ENCODE measurements at regions not wholly inside any gene's neighbourhood (a gene's known extent, or its start where the extent isn't known, plus 50 kb on each side); places are given as distances from the start of the nearest gene placed in this dataset.
"Not testable (repeated sequence)": the region's sequence is repeated elsewhere in the genome, so short reads cannot be mapped to it uniquely, and the experiment has no call there.

DNA sequence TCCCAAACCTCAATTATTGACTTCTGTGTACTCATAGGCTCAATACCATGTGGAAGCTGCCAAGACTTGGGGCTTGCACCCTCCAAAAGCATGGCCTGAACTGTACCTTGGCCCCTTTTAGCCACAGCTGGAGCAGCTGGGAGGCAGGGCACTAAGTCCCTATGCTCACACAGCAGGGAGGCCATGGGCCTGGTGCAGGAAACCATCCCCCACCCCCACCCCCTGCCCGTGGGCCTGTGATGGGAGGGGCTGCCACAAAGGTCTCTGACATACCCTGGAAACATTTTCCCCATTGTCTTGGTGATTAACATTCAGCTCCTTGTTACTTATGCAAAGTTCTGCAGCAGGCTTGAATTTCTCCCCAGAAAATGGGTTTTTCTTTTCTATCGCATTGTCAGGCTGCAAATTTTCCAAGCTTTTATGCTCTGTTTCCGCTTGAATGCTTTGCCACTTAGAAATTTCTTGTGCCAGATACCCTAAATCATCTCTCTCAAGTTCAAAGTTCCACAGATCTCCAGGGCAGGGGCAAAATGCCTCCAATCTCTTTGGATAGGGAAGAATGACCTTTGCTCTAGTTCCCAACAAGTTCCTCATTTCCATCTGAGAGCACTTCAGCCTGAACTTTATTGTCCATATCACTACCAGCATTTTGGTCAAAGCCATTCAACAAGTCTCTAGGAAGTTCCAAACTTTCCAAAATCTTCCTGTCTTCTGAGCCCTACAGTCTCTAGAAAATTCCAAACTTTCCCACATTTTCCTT, 141.8 kb downstream of the AHR start:
- not testable (repeated sequence) for DNase-seq

DNA sequence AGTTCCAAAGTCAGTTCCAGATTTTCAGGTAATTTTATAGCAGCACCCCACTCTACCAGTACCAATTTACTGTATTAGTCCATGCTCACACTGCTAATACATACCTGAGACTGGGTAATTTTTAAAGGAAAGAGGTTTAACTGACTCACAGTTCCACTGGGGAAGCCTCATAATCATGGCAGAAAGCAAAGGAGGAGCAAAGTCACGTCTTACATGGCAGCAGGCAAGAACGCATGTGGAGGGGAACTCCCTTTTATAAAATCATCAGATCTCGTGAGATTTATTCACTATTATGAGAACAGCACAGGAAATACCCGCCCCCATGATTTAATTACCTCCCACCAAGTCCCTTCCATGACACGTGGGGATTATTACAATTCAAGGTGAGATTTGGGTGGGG, 142.4 kb downstream of the AHR start:
- DNase-seq: no peak

DNA sequence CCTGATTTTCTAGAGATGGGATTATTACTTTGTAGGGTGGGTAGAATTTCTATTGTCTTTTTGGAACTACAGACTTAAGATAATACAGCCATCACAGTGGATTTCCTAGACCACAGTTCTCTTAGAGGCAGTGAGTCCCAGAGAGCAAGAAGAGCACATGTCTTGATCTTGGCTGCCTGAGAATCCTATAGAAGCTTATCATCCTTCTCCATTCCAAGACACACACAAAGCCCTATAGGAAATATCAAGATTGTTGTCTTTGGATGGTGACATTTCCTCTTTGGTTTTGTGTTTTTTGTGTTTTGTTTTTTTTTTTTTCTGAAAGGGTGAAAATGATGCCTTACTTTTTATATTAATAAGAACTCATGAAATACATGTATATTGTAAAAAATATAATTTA, 143.1 kb downstream of the AHR start:
- DNase-seq: no peak

DNA sequence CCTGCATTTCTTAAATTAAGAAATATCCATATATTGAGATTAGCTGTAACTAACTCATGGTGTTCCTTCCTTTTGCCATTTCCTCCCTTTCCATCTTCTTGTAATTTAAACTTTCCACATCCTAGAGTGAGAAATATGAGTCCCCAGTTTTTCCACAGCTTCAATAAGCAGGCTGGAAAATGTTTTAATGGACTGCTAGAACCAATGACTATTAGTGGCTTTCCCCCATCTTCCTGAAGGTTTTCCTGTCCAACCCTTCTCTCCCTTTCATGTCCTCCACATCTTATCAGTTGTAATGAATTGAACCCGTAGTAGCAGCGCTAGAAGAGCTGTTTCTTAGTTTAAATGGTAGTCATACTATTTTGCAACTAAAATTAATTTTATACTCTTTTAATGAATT, 145.7 kb downstream of the AHR start:
- no peak for DNase-seq

DNA sequence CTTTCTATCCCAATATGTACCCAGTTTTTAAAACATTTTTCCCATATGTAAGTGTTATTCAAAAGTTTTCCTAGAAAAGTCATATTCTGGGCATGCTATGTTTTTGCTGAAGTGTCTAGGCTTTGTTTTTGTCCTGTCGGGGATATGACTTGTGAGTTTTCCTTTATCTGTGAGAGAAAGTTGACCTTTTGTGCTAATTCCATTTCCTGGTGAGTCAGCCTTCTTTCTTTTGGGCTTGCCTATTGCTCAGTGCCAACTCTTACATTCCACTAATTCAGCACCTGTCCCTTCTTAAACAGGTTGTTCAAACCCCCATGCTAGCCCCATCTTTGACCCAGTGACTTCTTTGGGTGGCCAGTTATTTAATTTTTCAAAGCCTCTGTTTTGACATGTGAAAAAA, 146.2 kb downstream of the AHR start:
- DNase-seq: no peak

DNA sequence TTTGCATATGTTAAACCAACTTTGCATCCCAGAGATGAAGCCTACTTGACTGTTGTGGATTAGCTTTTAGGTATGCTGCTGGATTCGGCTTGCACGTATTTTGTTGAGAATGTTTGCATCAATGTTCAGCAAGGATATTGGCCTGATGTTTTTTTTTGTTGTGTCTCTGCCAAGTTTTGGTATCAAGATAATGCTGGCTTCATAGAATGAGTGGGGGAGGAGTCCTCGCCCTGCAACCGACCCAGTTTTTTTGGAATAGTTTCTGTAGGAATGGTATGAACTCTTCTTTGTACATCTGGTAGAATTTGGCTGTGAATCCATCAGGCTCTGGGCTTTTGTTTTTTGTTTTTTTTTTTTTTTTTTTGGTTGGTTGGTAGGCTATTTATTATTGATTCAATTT, 147.9 kb downstream of the AHR start:
- DNase-seq: no peak

DNA sequence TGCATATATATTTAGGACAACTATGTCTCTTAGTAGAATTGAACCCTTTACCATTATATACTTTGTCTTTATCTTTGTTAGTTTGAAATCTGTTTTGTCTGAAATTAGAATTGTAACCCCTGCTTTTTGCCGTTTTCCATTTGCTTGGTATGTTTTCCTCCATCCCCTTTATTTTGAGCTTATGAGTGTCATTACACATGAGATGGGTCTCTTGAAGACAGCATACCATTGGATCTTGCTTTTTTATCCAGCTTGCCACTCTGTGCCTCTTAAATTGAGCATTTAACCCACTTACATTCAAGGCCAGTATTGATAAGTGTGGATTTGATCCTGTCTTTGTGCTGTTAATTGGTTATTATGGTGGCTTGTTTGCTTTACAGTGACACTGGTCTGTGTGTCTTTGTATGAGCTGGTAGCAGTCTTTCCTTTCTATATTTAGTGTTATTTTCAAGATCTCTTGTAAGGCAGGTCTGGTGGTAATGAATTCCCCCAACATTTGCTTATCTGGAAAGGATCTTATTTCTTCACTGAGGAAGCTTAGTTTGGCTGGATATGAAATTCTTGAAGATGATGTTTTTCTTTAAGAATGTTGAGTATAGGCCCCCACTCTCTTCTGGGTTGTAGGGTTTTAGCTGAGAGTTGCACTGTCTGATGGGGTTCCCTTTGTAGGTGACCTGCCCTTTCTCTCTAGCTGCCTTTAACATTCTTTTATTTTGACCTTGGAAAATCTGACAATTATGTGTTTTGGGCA, 149.5 kb downstream of the AHR start:
- no peak for DNase-seq

DNA sequence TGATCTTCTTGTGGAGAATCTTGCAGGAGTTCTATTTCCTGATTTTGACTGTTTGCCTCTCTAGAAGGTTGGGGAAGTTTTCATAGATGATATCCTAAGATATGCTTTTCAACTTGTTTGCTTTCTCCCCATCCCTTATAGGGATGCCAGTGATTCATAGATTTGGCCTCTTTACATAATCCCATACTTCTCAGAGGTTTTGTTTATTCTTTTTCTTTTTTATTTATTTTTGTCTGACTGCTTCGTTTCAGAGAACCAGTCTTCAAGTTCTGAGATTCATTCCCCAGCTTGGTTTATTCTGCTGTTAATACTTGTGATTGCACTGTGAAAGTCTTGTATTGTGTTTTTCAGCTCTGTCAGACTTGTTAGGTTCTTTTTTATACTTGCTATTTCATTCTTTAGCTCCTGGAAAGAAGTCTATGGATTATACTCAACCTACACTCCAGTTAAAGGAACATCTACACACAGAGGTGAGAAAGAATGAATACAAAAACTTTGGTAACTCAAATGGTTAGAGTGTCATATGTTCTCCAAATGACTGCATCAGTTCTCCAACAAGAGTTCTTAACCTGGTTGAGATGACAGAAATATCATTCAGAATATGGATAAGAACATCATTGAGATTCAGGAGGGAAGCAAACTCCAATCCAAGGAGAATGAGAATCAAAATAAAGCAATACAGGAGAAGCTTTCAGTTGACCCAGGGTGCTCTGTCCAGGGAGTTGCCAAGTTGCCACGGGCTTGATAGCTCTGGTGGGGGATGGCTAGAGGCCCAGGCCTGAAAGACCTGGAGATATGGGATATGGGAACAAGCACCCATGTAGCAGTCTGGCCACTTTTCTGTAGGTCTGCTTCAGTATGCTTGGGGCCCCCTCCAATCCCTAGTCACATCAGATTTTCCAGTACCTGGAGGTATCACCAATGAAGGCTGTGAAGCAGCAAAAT, 150.3 kb downstream of the AHR start:
- no peak for DNase-seq

DNA sequence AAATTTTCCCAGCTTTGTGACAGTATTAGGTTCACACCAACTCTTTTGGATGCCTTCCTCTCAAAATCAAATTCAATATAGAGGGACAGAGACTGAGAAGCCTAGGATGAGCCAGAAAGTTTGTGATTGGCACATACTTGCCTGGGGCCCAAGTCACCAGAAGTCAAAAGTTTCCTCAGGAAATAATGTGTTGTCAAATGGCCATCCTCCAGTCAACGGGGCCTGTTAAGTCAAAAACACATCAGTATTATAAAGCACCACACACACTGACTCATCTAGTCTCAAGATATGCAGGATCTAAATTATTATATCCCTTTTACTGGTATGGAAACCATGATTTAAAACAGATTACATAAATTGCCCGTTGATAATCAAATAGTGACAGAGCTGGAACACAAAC, 158.1 kb downstream of the AHR start:
- no peak for DNase-seq

DNA sequence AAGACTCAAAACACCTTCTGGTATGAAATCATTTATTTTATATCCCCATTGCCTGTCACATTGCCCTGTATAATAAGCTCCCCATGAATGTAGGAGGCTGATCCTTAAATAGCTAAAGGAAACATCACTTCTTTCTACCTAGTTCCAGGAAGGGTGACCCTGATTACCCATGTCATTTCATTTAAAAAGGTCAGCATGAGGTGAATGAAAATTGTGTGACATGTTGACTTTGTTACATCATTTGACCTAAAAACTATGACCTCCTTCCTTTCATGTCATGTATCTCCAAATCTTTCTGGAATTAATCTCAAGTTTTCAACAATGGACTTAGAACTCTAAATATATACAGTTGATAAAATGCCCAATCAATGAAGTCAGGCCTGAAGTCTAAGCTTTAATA, 161.5 kb downstream of the AHR start:
- DNase-seq: no peak

DNA sequence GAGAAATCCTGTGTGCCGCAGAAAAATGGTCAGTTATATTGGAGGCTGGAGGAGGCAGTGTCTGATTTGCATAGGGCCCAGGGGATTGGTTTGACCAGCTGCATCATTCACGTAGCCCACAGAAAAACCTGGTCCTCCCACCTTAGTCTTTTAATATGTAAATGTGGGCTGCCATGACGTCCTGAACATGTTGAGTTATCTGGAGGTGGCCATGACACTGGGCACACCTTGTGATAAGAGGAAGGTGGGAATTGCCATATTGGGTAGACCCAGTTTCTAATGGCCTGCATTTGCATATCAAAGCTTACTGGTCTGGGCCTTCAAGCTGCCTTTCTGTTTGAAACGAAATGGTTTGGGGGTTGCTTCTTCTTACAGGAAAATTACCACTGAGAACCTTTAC, 162.2 kb downstream of the AHR start:
- no peak for DNase-seq

DNA sequence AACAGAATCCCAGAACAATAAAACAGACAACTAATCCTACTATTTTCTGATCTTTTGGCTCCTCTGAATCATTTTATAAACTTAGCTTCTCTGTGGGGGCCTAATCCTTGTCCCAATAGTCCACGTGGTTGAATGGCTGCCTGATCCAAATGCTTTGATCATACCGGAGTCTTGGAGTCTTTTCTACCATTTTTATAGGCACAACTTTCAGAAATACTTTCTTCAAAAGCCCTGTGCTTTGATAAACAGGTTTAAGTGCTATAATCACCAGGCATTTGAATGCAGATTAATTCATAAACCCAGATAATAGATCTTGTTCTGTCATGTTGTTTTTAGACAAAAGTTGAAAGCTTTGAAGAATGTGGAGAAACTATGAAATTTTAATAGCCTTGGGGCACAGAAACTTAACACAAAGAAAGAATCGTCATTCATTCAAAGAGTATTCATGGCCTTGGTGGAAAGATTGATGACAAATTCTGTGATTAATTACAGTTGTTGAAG, 163.7 kb downstream of the AHR start:
- DNase-seq: no peak

DNA sequence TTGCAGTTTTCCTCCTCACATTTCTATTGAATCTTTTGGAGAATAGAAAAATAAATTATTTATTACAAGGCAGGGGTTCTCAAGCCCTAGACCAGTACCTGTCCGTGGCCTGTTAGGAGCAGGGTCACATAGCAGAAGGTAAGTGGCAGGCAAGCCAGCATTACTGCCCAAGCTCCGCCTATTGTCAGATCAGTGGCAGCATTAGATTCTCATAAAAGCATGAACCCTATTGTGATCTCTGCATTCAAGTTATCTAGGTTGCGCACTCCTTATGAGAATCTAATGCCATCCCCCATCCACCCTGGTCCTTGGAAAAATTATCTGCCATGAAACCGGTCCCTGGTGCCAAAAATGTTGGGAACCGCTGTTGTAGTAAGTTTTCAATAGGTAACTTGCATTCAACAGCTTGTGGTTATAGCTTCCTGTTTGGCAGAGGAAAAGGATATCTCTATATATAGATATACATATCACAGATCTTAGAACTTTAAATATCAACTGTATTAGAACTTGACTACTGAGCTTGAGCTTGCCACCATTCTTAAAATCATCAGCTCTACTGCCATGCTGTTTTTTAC, 165.1 kb downstream of the AHR start:
- no peak for DNase-seq

DNA sequence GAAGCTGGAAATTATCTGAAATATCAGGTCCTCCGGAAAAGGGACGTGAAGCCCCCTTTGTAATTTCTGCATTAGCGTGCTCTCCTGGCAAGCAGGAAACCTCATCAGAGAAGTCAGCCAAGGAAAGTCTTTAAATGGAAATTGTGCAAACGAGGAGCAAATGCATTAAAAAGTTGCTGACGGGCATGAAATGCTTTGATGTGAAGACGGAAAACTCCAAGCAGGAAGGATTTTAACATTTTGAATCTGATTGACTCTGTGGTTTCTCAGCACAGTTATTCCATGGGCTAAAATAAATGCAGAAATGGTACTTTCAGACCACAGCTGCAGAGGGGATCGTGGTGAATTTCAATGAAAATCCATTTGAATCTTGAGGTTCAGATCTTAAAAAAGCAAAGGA, 167.8 kb downstream of the AHR start:
- no peak for DNase-seq

DNA sequence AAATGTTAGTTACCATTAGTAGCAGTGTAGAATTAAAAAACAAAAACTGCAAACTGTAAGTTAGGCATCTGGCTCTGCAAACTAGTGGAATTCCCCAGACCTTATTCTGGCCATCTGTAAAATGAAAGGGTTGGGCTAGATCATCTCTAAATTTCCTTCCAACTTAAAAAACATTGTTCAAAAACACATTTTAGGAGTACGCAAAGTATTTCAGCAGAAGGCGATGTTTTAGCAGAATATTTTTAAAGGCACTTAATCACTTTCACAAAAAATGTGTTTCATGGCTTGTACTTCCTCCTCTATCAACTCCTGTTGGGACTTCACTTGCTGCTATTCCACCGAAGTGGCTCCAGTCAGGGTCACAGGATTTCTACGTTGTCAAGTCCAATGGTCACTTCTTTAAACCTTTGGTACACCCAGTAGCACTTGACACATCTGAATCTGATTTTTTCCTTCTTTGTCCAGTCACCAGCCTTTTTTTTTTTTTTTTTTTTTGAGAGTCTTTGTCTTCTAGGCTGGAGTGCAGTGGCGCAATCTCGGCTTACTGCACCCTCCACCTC, 169.0 kb downstream of the AHR start:
- no peak for DNase-seq

DNA sequence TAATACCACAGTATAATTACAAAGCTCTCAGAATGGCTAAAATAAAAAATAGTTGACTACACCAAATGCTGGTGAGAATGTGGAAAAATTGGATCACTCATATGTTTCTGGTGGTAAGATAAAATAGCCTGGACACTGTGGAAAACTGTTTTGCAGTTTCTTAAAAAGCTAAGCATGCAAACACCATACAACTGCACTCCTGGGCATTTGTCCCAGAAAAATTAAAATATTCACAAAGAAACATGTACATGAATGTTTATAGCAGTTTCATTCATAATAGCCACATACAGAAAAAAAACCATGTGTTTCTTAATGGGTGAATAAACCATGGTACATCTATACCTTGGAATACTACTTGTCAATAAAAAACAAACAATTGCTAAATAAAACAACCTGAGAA, 172.9 kb downstream of the AHR start:
- no peak for DNase-seq

DNA sequence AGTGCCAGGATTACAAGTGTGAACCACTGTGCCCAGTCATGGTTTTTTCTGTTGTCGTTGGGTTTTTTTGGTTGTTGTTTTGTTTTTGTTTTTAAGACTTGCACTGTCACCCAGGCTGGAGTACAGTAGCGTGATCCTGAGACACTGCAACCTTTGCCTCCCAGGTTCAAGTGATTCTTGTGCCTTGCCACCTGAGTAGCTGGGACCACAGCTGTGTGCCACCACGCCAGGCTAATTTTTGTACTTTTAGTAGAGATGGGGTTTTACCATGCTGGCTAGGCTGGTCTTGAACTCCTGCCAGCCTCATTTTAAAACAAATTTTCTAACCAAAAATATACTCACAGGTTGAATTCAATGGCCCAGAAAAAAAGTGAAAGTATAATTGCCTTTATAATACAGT, 174.1 kb downstream of the AHR start:
- DNase-seq: no peak

DNA sequence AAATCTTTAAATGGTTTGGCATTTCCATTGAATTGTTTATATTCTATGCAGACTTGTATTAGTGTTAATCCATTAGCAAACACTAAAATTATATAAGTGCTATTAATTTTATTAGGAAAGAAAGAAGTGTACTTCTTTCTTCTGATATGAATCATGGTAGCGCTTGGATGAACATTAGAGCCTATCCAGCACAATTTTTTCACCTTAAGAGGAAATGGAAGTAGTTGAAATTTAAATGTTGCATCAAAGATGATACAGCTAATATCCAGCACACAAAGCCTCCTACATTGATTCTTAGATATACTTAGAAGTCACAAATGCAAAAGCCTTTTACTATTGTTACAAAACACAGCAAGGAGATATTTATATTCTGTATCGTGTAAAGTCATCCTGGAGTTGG, 174.5 kb downstream of the AHR start:
- no peak for DNase-seq

DNA sequence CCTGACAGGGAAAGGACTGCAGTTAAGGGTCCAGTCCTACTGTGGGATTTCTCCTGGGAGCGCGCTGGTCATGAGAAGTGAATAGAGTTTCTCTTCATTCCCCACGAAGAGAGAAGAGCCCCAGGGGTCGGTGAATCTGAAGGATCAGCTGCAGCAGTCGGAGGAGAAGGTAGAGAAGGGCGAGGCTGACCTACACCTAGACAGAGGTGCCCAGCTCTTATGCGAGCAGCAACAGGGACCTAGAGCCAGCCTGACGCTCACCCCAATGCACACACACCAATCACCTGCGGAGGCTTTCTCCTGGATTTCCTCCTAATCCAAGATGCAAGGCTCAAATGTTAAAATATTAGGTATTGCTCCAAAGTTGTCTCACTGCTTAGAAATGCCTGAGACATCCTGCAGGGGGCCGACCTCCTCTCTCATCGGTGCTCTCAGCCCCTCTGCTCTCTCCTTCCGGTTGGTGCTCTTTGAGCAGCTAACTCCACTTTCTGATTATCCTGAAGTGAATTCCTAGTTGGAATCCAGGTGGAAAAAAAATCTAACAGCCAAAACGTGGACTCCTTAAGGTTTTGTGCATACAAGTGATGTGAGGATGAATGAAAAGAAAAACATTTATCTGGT, 176.4 kb downstream of the AHR start:
- DNase-seq: no peak

DNA sequence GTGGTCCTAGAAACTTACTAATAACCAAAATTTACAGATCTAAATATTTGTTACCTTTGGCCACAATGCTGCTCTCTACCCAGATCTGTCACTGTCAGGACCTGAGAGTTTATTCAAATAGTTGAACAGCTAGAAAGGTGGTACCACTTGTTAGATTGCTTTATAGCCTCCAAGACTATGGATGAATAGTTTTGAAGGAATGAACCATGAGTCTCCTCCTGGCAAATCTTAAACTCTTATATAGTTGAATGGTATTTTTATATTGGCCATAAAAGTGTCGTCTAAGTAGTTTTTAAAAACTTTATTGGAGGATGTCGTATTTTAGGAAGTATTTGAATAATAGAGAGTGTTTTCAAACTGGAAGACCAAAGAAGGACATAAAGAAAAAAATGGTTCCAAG, 178.7 kb downstream of the AHR start:
- no peak for DNase-seq

DNA sequence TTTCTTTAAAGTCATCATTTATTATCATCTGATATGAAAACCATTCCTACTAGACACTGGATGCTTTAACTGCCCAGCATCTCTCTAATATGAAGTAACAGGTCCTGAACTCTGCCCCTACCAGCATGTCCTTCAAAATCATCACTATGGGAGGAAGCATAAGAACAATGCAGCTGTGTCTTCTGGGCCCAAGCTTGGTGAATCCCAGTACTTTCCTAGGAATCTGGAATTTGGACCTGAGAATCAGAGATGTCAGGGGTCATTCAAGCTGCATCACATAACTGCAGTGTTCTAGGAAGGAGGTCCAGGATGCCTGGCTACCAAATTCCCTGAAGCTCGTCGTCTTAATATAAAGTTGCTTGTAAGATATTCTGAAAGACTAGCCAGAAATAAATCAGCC, 182.7 kb downstream of the AHR start:
- no peak for DNase-seq

DNA sequence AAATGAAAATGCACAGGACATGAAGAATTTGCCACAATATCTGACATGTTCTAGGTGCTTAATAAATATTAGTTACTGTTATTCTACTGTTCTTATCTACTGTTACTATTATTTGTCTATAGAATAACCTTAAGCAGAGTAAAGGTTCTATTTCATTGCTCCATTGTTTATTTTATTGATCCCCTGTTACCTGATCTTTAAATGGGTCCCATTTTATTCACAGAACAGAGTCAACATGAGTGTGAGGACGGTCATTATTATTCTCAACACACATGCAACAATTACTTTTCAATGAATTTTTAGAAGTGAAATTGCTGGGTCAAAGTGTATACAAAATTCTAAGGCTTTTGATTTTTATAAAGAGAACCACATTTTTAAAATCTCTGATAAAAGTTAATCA, 186.9 kb downstream of the AHR start:
- no peak for DNase-seq
